SH-SY5Y (cell line): ENCODE measurements at regions not wholly inside any gene's neighbourhood (a gene's known extent, or its start where the extent isn't known, plus 50 kb on each side); places are given as distances from the start of the nearest gene placed in this dataset.
A peak's percentile ranks its signal among the peaks of the same experiment; 100 is the strongest.

Experiments used
- GATA2 ChIP-seq: IDR thresholded peaks from 2 replicates; pipeline ENCODE4 v1.6.1; 2011; ENCODE audit warnings: mild to moderate bottlenecking, low read depth, low read length
- GATA3 ChIP-seq: IDR thresholded peaks from 2 replicates; pipeline ENCODE4 v1.6.1; 2011; ENCODE audit warnings: low read depth, mild to moderate bottlenecking, low read length, moderate library complexity

DNA sequence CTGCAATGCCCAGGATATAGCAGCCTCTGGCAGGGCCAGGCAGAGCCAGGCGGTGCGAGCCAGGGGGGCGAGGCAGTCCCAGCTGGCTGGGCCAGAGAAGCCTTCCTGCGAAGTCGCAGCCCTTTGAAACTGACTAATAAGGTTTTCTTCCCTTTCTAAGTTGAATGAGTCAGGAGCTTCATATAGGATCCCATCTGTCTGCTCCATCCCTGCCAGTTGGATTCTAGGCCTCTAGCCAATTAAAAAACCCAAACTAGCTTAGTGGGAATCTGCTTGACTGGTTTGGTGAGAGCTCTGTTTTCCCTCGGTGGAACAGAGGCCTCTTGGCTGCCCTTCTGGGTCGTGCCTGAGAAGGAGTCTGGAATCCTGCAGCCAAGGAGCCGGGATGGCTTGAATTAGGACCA, 70.1 kb upstream of the RAPGEF1 start:
- TF ChIP-seq GATA3 (no peak), GATA2 (no peak)

DNA sequence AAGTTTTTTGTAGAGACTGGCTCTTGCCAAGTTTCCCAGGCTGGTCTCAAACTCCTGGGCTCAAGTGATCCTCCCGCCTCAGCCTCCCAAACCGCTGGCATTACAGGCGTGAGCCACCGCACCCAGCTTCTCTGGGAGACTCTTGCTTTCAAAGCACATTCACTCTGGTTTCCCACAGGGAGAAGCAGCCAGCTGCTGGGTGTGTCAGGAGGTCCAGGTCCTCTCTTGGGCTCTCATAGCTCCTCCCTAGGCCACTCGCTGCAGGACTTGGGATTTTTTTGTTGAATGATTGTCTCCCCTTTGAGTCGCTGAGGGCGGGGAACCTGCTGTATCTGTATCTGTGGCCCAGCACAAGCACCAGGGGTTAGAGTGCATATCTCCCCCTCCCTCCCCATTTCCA, 68.4 kb upstream of the RAPGEF1 start:
- TF ChIP-seq GATA2, result no peak
- no peak for TF ChIP-seq GATA3

DNA sequence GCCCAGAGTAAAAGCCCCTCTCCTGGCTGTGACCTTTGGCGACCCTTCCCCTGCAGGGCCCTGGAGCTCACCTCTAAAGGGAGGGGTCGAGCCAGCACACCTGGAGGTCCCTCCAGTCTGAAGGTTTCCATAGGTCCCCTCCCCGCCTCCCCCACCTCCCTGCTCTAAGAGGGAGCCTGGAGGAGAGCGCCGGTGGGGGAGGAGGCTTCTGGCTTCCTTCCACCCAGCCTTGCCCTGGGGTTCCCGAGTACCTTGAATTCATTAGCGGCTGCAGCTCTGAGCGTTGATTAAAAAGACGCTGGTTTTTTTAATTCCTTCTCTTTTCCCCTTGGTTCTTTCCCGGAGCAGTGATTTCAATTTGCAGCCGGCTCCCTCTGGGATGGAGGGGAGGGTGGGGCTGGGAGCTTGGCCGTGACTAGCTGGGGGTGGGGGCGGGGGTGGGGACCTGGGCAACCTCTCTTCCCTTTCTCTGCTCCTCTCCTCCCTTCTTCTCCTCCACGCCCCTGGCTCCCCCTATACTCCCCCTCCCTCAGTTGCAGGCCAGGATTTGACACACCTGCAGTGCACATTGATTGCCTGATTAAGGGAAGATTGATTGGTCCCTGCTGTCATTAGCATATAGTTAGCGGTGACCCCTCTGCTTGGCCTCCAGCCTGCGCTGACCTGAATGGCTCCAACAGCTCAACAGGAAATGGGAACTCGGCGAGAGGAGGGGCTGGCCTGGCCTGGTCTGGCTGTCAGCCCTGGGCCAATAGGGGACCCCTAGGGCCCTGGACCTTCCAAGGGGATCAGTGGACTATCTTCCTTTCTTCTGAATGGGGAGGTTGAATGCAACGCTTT, 67.5 kb upstream of the RAPGEF1 start:
- TF ChIP-seq GATA3, result no peak
- no peak for TF ChIP-seq GATA2

DNA sequence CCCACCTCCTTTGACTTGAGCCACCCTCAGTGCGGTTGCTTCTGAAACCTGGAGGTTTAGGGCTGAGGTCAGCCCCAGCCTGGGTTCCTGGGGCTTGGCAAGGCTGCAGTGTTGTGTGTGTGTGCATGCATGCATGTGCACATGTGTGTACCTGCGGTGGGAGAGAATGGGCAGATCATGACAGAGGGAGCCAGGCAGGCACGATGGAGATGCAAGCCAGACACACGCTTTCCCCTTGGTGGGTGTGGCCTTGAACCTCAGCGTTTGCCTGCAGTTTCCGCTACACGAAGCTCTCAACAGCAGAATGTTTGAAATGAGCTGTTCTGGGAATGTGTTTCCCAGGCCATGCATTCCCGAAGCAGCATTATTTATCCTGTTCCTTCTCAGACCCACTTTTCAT, 65.9 kb upstream of the RAPGEF1 start:
- TF ChIP-seq GATA3, result no peak
- no peak for TF ChIP-seq GATA2

DNA sequence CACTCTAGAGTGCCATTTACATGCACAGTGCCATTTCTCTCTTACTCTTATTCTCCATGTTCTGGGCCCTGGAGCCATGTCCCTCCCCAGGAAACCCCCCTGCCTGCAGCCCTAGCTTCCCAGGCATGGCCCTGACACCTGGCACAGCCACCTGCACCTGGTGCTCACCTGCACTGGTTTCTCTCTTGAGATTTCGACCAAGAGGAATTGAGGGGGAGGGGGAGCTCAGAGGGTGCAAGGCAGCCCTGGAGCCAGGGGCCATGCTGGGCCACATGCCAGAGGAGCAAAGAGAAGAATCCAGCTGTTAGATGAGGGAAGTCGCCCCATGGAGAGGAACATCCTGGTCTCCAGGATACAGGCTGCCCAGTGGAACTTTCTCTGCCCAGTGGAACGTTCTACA, 65.0 kb upstream of the RAPGEF1 start:
- no peak for TF ChIP-seq GATA2
- no peak for TF ChIP-seq GATA3

DNA sequence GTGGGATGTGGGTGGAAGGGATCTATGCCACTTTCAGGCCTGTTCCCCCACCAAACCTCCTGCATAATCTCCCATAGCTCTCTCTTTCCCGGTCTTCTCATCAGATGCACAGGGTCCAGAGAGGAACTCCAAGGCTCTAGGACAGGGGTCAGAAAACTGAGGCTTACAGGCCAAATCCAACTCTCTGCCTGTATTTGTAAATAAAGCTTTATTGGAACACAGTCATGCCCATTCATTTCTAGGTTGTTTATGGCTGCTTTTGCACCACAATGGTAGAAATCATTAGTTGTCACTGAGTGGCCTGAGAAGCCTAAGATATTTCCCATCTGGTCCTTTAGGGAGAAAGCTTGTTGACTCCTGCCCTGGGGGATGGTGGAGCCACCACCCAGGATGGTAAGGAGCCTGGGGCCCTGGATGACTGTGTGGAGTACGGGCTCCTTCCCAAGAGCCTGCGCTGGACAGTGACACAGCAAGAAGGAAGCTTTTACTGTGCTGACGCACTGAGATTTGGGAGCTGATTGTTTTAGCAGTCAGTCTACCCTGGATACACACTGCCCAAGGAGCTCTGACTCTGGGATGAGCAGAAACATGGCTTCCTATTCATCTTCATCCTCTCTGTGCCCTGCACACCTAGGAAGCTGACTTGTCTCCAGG, 64.0 kb upstream of the RAPGEF1 start:
- TF ChIP-seq GATA2, result no peak
- no peak for TF ChIP-seq GATA3

DNA sequence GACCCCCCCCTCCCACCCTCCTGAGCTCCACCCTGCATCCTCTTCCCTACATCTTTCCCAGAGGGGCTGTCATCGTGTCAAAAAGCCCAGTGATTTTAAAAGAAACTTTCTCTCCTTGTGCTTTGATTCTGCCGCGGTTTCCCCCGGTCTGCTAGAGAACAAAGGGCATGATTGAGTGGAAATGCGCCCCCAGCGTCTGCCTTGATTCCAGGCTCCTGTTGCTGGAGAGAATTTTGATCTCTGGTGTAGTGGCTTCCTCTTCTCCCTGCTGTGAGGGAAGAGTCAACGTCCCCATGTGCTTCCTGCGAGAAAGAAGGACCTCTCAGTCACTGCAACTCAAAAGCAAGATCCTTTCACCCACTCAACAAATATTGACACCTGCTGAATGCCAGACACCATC, 61.9 kb upstream of the RAPGEF1 start:
- TF ChIP-seq GATA3 (no peak), GATA2 (no peak)

DNA sequence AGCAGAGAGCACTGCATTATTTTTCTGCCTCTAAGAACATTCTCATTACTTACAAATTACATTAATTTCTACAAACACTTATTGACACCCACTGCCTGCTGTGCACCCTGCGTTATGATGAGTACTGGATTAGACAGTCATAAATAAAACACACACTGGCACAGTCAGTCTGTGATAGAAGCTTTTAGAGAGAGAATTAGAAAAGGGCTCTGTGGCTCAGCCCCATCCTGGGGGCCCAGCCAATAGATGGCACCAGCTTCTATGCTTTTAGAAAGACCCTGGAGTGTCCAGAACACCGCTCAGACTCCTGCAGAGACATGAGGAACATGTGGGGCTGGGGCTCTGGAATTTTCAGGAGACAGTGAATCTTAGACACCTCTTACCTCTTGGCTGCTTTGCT, 61.0 kb upstream of the RAPGEF1 start:
- TF ChIP-seq GATA3 (no peak), GATA2 (no peak)

DNA sequence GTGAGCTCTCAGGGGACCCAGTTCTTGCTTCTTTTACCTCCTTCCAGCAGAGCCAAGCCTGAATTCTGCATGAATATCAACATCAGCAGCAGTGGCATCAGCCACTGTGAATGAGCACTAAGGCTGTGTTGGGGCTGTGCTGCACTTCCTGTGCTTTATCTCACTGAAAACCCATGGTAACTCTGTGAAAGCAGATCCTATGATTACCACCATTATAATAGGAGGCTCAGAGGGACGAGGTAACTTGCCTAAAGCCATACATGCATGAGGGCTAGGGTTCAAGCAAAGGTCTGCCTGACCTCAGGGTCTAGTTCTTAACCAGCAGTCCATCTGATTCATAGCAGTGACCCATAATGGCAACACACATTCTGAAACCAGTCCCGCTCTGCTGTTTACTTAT, 60.5 kb upstream of the RAPGEF1 start:
- TF ChIP-seq GATA2 (peak; percentile 69), GATA3 (no peak)

DNA sequence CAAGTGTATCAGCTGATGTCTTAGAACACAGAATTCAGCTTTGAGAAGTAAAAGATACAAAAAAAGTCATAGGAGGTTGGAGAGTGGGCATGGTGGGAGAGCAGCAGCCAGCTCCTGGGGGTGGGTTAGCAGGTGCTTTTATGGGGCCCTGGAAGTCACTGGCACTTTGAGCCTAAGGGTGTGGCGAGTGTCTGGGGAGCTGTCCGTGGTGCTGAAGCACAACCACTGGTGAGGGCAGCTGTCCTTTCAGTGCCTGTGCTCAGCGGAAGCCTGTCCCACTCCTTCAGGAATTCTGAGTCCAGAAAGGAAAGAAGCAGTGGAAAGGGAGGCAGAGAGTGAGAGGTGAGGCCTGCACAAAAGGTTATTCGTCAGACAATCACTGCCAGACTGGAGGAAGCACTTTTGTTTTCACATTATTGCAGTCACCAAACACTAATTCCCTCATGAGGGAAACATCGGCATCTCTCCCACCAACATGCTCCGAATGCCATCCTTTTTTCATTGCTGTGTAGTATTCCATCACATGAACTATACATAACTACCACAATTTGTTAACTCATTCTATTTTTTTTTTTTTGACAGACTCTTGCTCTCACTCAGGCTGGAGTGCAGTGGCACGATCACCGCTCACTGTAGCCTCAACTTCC, 59.4 kb upstream of the RAPGEF1 start:
- TF ChIP-seq GATA2, result no peak
- TF ChIP-seq GATA3, result no peak

DNA sequence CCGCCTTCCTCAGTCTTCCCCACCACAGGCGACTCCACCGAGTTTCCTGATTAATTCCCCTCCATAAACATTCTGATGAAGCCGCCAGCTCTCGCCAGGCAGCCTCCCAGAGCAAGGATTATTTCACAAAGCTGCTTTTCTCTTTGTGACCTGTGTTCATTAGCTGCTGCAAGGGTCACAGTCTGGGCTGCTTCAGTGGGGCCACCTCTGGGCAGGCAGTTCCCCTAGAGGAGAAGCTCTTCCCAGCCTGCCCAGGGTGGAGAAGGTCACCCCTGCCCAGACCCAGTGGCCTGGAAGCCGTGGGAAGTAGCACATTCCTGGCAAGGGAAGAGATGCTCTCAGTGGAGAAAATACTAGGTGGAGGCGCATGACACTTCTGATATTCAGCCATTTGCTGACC, 58.4 kb upstream of the RAPGEF1 start:
- TF ChIP-seq GATA2, result no peak
- no peak for TF ChIP-seq GATA3

DNA sequence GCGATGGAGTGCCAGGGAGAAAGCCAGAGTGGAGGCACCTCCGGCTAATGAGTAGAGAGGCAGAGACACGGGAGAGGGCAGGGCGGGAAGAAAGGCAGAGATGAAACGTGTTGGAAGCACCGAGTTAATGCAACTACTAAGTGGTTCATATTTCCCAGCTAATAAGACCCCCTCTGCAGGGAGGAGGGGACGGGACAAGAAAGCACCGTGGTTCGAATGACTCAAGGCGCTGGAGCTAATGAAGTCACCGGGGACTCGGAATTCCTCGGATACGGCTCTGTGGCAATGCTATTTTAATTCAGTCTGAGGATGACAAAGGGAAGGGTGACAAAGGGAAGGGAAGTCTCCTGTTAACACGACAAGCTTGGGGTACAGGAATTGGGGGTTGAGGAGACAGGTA, 54.5 kb upstream of the RAPGEF1 start:
- TF ChIP-seq GATA3 (no peak), GATA2 (no peak)

DNA sequence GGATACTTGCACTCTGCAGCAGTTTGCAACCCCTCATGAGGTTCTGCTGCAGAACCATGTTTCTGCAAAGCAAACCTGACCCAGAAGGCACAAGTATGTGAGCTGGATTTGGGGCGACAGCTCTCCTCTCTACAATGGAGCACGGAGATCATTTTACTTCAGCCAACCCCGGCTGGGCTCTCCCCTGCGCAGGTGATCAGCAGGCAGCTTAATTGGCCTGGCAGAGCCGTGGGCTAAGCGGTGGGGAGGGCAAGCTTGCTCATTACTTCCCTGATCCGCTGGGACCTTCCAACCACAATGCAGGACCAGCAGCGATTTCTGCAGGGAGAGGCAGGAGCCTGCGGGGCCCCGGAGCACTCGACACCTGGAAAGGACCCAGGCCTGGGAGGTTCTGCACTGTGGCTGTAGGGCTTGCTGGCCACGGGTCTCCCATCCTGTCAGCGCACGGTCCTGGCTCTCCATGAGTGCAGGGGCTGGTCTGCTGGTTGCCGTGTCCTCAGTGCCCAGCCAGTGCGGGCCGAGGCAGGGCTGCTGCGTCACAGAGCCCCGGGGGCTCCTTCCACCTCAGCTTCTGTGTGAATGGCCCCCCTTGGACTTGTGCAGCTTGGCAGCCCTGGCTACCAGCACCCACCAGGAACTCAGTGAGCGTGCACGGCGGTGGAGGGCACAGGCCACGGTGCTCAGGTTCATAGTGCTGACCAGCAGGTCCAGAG, 51.8 kb upstream of the RAPGEF1 start:
- TF ChIP-seq GATA2 (no peak), GATA3 (no peak)
